GM19438 (cell line): ENCODE measurements at regions not wholly inside any gene's neighbourhood (a gene's known extent, or its start where the extent isn't known, plus 50 kb on each side); places are given as distances from the start of the nearest gene placed in this dataset.
"Not testable (repeated sequence)": the region's sequence is repeated elsewhere in the genome, so short reads cannot be mapped to it uniquely, and the experiment has no call there.

Experiments used
- ATAC-seq: cut with Tn5 transposase; IDR thresholded peaks from one replicate; pipeline ENCODE4 v1.9.1; 2021; ENCODE audit warnings: low read depth; ENCODE audit not compliant: unreplicated experiment

DNA sequence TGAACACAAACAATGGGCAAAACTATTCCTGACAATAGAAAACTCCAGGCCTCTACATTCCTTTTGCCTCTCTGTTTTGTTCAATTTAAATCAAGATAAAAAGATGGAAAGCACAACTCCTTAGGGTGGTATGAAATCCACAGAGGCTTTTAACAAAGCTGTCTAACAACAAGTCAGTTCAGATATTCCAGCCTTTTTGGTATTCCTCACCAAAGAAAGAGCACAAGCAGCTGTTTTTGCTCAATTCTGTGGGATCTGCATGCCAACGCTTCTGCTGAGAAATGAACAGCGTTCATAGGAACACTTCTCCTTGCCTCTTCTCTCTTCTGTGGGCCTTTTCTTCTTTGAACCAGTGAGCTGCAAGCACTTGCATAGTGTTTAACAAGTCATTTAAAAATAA lies 411.6 kb upstream of the TCF4 start:
- no peak for ATAC-seq

DNA sequence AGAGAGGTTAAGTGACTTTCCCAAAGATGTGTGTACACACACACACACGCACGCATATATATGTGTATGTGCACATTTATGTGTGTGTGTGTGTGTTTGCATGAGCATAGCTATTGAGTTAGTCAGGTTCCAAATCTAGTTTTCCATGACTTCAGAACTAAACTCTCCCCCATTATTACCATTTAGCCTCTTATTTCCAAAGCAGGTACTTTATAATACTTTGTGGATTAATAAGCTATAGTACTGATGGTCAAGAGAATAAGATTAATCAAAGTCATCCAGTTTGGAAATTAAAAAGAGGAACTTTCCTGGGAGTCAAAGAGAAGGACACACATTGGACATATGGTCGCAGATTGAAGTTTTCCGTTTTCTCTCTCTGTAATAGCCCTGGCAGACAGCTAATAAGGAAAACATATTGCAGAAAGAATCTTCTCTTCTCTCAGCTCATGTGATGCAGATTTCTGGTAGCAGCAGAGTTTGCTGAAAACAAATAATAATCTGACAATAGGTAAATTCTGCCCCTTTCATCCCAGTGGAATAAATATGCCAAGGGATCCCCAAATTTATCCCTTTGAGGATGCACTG lies 410.9 kb upstream of the TCF4 start:
- no peak for ATAC-seq

DNA sequence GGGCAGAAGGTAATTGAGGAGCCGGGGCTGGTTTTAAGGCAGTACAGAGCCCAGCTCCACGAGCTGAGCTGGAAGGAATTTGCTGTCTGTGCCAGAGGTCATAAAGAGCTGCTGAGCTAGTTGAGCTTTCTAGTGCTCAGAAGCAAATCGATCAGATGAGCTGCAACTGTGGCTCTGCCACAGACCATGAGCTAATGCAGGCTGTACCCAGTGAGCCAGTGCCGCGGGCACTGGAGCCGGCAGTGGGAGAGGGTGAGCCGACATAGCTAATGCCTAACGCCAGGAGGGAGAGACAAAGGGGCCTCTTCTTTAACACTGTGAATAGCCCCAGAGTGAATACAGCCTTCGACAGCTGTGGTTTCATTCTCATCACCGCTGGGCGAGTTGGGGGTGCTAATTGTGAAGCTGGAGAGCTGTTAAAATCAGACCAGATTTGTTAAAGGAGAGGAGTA lies 410.1 kb upstream of the TCF4 start:
- ATAC-seq, result no peak

DNA sequence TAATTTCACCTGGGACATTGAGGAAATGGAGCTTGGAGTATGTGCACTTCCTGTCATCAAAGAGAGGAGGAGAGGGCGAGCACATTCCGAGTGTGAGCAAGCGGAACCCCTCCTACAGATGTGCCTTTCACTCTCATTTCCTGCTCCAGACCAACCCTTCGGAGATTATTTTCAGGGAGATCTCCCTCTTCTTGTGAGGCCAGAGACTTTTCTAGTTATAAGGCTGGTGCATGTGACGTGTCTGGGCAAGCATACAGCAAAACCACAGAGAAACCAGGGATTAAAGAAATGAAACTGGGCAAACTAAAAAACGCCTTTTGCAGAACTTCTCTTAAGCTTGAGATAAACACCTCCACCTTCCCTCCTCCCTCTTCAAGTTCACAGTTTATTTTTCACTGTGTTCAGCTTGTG lies 409.2 kb upstream of the TCF4 start:
- no peak for ATAC-seq

DNA sequence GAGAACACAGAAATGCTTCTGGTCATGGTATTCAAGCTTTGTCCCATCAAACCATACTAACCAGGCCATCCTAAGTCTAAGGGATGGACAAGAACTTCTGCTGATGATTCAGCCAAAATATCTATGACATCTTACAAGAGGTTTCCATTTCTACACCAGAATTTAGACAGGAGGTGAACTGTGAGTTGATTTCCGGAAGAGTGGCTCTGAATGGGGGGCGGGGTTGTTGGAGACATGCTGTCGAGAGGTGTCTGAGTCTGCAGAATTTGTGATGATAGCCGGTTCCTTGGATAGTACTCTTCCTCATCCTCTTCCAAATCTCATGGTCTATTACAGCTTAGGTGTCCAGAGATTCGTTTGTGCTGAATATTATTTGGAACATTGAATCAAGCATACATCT lies 408.7 kb upstream of the TCF4 start:
- ATAC-seq, result no peak

DNA sequence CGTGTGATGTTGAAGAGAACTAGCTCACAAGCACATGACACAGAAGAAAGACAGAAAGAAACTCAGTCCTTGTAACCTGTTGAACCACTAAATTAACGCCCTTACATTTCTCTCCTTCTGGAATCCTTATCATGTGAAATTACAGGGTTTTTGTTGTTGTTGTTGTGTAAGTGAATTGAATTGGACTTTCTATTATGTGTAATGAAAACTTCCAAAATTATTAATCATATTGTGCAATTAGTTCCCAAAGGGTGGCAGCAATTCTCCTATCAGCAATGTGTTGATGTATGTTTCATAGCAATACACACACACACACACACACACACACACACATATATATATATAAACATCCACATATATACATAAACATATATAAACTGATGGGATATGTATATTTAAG lies 402.2 kb upstream of the TCF4 start:
- ATAC-seq, result no peak

DNA sequence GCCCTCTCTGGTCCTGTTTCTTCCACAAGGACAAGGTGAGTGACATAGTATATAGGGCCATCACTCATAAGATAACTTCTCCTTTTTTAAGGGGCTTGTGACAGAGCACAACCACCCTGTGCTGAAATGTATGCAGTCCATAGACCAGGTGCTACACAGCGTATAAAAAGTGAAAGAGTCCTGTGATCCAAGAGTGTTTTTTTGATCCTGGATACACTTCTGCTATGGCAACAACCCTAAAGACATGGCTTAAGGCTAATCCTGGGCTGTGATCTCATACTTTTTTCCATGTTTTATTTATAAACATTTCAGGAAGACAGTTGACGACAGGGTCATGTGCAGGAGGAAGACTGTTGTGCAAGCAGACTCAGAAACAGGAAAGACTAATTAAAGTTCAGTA lies 400.5 kb upstream of the TCF4 start:
- no peak for ATAC-seq

DNA sequence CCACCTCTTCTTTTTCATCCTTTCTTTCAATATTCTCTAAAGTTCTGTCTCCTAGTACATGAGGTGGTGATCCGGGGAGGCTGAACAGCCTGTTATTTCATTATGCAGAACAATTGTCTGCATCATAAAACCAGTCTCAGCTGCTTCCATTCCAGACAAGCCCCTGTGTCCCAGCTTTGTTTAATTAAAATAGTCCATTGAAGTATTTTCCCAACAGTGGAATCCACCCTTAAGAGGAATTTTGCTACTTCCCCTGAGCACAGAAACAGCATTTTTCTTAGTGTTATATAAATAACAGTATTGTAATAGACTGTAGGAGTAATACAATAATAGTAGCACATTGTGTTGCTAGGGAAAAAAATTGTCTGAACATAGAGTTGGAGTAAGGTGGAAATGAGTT lies 395.4 kb upstream of the TCF4 start:
- ATAC-seq, result no peak

DNA sequence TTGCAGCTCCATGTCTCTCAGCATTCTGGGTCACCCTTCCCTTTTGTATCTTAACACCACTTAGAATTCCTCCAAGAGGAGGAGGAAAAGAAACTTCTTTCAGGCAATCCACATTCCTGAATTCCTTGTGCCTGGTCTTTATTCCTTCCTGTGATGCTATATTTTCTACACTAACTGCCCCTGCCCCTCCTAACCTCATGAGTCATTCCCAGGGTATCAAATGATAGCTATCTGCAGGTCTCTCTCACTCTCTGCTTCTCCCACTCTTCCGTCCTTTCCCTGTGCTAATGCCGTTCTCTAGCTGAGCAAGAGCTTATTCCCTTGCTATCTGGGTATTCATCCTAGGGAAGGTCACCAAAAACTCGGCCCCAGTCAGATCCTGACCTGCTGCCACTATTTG lies 395.0 kb upstream of the TCF4 start:
- no peak for ATAC-seq

DNA sequence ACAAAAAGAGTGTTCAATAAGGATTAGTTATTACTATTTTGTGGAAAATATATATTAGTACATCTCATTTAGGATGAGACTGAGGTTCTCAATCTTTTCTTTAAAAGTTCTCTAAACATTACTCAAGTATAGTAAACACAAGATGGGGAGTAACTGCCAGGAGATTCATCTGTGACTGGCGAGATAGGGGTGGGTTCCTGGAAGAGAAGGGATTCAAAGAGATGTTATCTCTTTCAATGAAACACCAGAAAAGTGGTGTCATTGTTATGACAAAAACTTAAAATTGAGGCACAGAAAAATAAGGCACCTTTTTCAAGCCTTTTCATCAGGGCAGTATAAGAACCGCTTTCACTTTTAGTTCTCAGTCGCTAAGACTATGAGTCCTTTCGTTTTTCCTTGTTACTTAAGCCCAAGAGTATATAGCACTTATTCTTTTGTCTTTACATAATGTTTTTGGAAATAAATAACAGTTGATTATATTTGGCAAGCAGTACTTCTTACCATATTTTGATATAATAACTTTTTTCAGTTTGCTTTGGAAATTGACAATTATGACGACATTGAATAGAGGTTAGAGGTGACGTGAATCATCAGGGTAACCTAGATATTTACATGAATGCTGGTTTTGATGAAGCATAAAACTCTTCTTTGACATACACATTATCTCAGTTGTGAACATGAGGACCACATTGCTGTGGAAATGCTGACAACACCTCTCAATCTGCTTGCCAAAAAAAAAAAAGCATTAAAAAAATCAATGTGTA lies 393.9 kb upstream of the TCF4 start:
- ATAC-seq, result no peak

DNA sequence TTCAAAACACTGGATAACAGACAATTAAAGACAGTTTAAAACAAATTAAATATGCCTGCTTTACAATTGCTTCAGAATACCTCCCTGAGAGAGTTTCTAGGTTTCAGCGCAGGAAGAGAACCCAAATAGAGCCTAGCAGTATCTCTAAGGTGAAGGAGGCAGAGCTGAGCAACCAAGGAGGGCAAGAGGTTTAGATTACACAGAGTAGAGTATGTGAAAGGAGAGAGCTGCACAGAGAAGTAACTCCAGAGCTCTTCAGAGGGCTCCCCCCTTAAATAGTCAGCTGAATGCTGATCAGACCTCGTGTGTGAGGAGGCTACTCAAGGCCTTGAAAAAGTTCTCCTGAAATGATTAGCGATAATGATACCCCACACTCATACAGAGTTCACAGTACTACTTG lies 386.5 kb upstream of the TCF4 start:
- ATAC-seq, result no peak

DNA sequence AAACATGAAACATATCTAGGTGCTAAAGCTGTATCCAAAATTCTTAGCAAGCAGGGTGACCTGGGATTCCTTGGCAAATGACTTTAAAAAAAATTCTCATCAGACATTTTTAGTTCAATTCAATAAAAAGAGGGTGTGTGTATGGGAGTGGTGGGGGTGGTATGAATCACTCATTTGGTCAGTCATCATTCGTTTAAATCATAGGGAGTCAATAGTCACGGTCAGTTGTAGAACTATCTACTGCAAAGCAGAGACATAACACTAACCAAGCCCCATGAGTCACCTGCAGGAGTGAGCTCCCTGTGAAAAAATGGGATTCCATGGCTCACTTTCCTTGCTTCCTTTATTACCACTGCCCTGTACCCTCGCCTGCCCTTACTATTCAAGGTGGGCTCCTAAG lies 380.6 kb upstream of the TCF4 start:
- no peak for ATAC-seq

DNA sequence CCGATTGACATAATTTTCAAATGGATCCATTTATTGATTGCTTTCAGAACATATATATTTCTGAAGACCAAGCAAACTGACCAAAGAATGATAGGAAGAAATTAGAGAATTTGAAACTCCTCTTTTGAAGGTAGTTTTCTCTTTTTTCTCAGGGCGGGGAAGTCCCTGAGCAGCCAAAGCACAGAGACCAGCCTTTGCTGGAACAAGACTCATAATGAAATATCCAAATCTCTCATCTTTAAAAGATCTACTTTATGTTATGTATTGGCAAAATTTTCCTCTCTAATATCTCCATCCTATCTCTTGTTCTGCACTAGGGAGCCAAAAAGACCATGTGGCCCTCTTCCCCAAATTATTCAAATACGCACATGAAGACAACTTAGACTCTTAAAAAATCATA lies 379.0 kb upstream of the TCF4 start:
- no peak for ATAC-seq

DNA sequence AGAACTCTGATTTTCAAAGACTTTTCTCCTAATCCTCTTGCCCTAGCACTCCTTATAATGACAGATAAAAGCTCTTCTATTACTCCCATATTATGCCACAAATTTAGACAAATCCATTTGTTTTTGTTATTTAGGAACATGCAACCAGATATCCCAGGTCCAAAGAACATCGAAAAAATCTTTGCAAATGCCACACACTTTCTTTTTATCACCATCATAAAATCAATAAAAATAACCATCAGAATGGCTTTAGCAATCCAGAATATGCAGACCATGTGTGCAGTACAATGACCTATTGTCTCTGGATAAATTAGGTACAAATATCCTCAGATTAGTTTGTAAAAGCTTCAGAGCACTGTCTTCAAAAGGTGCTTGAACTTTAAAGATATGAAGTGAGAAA lies 376.2 kb upstream of the TCF4 start:
- ATAC-seq, result no peak

DNA sequence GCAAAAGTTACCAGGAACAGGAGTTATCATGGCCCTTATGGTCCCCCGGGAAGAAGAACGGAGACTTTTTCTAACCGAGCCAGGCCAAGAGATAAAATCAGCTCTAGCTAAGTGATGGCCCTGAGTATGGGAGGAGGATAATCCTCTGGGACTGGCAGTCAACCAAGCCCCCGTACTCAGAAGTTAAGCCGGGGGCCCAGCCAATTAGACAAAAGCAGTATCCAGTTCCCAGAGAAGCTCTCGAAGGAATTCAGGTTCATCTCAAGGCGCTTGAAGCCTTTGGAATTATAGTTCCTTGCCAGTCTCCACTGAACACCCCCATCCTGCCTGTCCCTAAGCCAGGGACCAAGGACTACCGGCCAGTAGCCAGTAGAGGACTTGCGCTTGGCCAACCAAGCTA lies 365.3 kb upstream of the TCF4 start:
- no peak for ATAC-seq

DNA sequence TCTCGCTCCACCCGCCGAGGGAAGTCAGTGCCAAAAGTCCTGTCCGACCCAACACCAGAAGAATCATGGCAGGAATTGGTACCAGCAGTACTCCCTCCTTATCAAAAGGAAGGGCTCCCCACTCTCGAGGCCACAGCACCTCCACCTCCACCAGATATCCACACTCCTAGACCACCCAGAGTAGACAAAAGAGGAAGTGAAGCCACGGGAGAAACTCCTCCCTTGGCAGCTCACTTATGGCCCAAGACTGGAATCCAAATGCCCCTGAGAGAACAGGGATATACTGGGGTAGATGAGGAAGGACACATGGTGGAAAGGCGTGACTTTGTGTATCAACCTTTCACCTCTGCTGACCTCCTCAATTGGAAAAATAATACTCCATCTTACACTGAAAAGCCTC lies 363.7 kb upstream of the TCF4 start:
- not testable (repeated sequence) for ATAC-seq

DNA sequence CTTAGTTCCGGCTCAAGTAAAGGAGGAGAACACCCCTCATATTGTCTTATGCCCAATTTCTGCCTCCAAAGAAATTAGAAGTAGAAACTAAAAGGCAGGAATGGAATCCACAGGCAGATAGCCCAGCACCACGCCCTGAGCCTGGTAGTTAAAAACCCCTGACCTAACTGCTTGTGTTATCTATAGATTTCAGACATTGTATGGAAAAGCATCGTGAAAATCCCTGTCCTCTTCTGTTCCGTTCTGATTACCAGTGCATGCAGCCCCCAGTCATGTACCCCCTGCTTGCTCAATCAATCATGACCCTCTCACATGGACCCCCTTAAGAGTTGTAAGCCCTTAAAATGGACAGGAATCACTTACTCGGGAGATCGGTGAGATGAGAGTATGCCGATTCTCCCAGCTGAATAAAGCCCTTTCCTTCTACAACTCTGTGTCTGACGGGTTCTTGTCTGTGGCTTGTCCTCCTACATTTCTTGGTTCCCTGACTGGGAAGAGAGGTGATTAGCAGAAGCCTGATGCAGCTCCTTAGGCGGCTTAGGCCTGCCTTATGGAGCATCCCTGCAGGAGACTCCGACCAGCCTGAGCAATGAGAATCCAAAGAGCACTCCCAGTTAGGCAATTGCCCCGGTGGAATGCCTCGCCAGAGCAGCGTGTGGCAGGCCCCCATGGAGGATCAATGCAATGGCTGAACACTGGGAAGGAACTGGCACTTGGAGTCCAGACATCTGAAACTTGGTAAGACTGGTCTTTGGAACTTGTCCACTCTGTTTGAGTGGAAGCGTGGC lies 362.6 kb upstream of the TCF4 start:
- ATAC-seq, result no peak

DNA sequence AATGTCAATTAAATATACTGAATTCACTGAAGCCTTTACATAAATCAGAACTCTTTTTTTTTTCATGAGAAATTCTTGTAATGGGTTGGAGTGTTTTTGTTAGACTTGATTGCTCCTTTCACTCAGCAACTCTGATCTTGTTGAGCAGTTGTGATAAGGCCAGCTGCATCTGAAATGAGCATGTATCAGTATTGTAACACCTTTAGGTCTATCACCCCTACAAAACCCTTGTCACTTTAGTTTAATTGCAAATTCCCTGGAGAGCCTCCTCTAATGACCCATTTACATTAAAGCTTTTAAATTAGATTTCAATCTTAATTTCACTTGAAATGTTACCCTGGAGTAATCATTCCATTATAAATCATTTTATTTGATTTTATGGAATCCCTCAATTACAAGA lies 346.8 kb upstream of the TCF4 start:
- ATAC-seq, result no peak

DNA sequence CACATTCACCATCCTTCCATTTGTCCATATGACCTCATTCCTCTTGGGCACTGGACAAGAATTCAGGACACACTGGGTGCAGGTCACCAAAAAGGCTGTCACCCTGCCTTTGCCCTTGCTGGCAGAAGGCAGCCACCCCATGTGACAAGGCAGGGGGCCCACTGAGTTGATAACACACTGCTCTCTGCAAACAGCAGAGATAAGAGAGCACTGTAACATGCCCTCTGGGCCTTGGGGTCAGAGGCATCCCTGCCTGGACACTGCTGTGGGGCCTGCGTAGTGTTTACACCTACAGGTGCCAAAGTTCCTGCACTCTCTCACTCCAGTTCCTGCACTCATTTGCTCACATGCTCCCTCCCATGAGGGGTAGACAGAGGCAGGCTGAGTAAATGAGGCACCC lies 344.7 kb upstream of the TCF4 start:
- ATAC-seq, result no peak

DNA sequence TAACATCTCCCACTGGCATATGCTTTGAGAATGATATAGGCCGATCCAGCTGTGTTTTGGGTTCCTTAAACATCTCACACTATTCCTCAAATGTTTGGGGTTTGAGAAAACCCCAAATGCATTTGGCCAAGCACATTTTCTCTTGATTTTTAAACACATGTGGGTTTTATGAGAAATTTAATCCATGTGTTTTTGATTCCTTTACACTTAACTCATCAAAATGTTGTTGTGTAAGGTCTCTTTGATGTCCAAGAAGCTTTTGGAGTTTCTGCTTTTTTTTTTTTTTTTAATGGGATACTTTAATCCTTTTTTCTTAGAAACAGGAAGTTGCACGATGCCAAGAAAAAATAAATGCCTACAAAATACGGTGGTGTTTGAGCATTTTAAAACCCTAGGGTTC lies 339.8 kb upstream of the TCF4 start:
- no peak for ATAC-seq

DNA sequence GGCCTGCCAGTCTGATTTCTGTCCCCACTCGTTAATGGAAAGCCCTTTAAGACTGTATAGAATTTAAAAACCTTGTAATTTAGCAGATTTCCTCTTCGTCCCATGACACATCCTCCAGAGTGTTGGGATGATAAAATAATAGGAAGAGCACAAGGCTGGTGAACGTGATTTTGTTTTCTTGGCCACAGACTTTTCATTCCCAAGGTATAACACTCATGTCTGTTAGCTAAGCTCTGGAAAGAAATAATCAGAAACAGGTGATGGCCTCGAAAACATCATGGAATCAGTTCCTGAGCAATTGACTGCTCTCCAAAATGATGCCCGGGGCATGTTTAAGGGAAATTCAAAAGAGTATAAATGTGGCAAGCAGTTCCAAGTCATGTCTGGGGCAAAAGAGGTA lies 337.8 kb upstream of the TCF4 start:
- ATAC-seq, result no peak

DNA sequence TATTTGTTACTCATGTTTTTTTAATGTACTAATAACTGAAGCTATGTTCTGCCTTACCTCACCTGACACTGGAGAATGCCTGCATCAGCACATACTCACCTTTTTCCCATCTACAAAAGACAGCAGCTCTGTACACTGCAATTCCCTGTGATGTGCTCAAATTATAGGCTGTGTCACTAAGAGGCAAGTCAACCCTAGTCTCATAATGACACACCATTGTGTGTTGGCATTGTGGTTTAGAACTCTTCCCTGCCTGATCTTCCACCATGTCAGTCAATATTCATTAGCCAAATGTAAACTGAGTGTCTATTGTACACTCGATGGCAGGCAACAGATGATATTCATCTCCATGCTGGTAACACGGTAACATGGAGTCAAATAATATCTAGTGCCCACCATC lies 332.1 kb upstream of the TCF4 start:
- no peak for ATAC-seq
